ENCODE measurements at regions not wholly inside any gene's neighbourhood (a gene's known extent, or its start where the extent isn't known, plus 50 kb on each side); places are given as distances from the start of the nearest gene placed in this dataset.

DNA sequence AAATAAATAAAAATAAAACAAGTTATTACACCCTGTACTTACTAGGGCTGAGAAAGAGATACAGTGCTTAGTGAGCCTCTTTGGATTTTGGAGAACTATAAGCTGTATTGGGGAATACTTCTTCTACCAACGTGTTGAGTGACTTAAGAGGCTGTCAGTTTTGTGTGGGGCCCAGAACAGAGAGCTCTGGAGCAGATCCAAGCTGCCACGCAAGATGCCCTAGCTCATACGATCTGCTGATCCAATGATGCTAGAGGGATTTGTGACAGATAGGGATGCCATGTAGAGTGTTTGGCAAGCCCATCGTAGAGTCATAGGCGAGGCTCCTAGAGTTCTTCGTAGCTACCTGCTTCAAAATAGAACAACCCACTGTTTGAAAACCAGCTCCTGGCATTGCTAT, 60.3 kb upstream of the KLF3 start:
- Histone ChIP-seq H3K27ac (no peak overlapping the region), H3K27me3 (ENCODE audit: insufficient read depth, low read depth, severe bottlenecking) (no peaks in the 10 kb centered on the region), H3K4me3 (ENCODE audit: low read depth, low read length) (no peak overlapping the region), H3K9me3 (ENCODE audit: severe bottlenecking) (peaks cover 3% of the 10 kb centered on the region), H3K36me3 (no peaks in the 10 kb centered on the region)
- TF ChIP-seq CTCF (IDR thresholded peaks at IDR 0.05; ENCODE audit: low read depth, low read length) = no peak
- no peak for DNase-seq

DNA sequence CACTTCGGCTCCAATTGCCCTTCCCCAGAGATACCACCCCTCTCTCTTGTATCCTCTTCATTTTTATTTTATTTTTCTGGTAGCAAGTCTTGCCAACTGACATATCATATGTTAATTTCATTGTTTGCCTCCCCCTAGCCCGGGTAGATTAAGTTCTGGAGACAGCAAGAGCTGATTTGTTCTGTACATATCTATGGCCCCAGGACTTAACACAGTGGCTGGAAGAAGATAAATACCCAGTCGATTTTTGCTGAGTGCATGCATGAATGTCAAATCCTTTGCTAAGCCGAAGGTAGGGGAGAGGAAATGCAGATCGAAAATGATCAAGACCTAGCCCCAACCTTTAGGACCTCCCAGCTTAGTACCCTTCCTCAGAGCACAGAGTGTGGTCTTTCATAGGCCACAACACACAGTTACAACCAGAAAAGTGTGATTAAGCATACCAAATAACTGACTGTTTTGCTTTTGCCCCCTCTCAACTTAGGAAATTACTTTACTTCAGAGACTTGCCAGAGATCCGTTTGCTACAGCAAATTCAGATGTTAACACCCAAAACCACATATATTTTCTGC, 58.7 kb upstream of the KLF3 start:
- no peak overlapping the region for H3K4me3 ChIP-seq (ENCODE audit: low read depth, low read length)
- DNase-seq = no peak
- no peaks in the 10 kb centered on the region for H3K27me3 ChIP-seq (ENCODE audit: insufficient read depth, low read depth, severe bottlenecking)
- no peak for TF ChIP-seq CTCF (IDR thresholded peaks at IDR 0.05; ENCODE audit: low read depth, low read length)
- no peaks in the 10 kb centered on the region for H3K36me3 ChIP-seq
- H3K27ac ChIP-seq = no peak overlapping the region
- H3K9me3 ChIP-seq (ENCODE audit: severe bottlenecking) = peaks cover 3% of the 10 kb centered on the region

DNA sequence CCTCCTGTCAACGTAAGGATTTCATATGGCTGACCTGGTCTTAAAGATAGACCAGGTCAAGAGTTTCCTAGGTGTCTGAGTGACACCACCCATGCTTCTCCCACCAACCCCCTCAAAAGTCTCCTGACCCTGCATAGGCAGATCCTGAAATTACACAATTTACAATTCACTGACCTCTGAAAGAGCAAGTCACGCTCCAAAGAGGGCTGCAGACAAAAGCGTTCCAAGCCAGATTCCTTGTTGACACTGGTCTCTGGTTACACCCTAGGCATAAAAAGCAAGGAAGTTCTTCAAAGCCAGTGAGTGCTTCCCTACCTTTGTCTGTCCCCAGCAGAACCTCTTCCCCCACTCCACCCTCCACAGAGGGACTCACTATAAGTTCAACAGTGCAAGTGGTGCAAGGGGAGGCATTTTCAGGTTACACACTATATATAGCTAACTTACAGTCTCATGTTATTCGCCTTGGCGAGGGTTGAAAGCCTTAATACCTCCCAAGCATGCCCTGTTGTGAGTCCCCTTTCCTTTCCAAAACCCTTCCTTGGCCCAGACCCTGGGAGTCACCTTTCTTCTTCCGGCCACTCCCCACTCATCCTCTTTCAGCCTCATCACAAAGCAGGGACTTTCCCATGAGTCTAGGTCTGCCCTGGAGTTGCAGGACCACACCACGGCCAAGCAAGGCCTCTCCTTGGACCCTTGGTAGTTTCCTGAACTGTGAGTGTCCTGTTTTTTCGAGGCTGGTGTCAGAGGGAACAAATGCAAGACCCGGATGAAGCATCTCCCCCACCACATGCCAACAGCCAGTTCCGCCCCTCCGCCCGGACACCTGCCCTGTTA, 58.0 kb upstream of the KLF3 start:
- Histone ChIP-seq H3K36me3 (no peaks in the 10 kb centered on the region), H3K9me3 (ENCODE audit: severe bottlenecking) (peaks cover 3% of the 10 kb centered on the region), H3K27me3 (ENCODE audit: insufficient read depth, low read depth, severe bottlenecking) (no peaks in the 10 kb centered on the region), H3K27ac (no peak overlapping the region), H3K4me3 (ENCODE audit: low read depth, low read length) (no peak overlapping the region)
- no peak for TF ChIP-seq CTCF (IDR thresholded peaks at IDR 0.05; ENCODE audit: low read depth, low read length)
- no peak for DNase-seq

- H3K27ac ChIP-seq = no peak overlapping the region
- no peak overlapping the region for H3K4me3 ChIP-seq (ENCODE audit: low read depth, low read length)
- no peak for DNase-seq
- no peak for TF ChIP-seq CTCF (IDR thresholded peaks at IDR 0.05; ENCODE audit: low read depth, low read length)
- H3K27me3 ChIP-seq (ENCODE audit: insufficient read depth, low read depth, severe bottlenecking) = no peaks in the 10 kb centered on the region
- H3K9me3 ChIP-seq (ENCODE audit: severe bottlenecking) = peaks cover 3% of the 10 kb centered on the region
- no peaks in the 10 kb centered on the region for H3K36me3 ChIP-seq
These were observed 57.5 kb upstream of the KLF3 start for GRCh38 chr4:38606587-38606905.

- Histone ChIP-seq H3K9me3 (ENCODE audit: severe bottlenecking) (peaks cover 3% of the 10 kb centered on the region), H3K4me3 (ENCODE audit: low read depth, low read length) (no peak overlapping the region), H3K27ac (no peak overlapping the region), H3K36me3 (no peaks in the 10 kb centered on the region), H3K27me3 (ENCODE audit: insufficient read depth, low read depth, severe bottlenecking) (no peaks in the 10 kb centered on the region)
- TF ChIP-seq CTCF (IDR thresholded peaks at IDR 0.05; ENCODE audit: low read depth, low read length) = no peak
- DNase-seq = no peak
These were observed 54.4 kb upstream of the KLF3 start for GRCh38 chr4:38609614-38610013.

DNA sequence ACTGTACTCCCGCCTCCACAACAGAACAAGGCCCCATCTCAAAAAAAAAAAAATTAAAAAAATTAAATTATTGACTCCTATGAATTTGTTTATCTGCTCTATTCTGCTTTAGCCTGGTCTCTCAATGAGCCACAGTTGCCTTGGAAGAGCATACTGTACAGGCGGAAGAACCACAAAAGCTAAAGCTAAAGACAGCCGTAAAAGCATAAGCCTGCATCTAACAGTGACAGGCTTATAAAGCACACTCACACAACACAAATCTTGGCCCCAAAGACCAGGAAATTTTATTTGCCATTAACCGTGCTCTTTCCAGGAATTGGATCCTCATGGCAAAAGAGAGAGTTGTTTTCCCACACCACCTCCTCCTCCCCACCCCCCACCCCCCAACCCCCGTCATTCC, 53.5 kb upstream of the KLF3 start:
- no peaks in the 10 kb centered on the region for H3K27me3 ChIP-seq (ENCODE audit: insufficient read depth, low read depth, severe bottlenecking)
- TF ChIP-seq CTCF (IDR thresholded peaks at IDR 0.05; ENCODE audit: low read depth, low read length) = no peak

More for the DNA sequence above, 53.5 kb upstream of the KLF3 start:
- Histone ChIP-seq H3K27ac (no peak overlapping the region), H3K4me3 (ENCODE audit: low read depth, low read length) (no peak overlapping the region), H3K36me3 (no peaks in the 10 kb centered on the region), H3K9me3 (ENCODE audit: severe bottlenecking) (peaks cover 3% of the 10 kb centered on the region)
- no peak for DNase-seq

Data from WERI-Rb-1 (cell line).